ENCODE measurements at regions not wholly inside any gene's neighbourhood (a gene's known extent, or its start where the extent isn't known, plus 50 kb on each side); places are given as distances from the start of the nearest gene placed in this dataset.
"Not testable (repeated sequence)": the region's sequence is repeated elsewhere in the genome, so short reads cannot be mapped to it uniquely, and the experiment has no call there.

GRCh38 chr10:7108141-7108540 lies 302.7 kb downstream of the SFMBT2 start:
- DNase-seq: no peak

GRCh38 chr10:7107285-7107684 lies 303.5 kb downstream of the SFMBT2 start:
- no peak for DNase-seq

DNA sequence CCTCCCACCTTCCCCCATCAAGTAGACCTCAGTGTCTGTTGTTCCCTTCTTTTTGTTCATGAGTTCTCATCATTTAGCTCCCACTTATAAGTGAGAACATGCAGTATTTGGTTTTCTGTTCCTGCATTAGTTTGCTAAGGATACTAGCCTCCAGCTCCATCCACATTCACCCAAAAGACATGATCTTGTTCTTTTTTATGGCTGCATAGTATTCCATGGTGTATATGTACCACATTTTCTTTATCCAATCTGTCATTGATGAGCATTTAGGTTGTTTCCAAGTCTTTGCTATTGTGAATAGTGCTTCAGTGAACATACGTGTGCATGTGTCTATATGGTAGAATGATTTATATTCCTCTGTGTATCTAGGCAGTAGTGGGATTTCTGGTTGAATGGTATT lies 306.5 kb downstream of the SFMBT2 start:
- DNase-seq: not testable (repeated sequence)

DNA sequence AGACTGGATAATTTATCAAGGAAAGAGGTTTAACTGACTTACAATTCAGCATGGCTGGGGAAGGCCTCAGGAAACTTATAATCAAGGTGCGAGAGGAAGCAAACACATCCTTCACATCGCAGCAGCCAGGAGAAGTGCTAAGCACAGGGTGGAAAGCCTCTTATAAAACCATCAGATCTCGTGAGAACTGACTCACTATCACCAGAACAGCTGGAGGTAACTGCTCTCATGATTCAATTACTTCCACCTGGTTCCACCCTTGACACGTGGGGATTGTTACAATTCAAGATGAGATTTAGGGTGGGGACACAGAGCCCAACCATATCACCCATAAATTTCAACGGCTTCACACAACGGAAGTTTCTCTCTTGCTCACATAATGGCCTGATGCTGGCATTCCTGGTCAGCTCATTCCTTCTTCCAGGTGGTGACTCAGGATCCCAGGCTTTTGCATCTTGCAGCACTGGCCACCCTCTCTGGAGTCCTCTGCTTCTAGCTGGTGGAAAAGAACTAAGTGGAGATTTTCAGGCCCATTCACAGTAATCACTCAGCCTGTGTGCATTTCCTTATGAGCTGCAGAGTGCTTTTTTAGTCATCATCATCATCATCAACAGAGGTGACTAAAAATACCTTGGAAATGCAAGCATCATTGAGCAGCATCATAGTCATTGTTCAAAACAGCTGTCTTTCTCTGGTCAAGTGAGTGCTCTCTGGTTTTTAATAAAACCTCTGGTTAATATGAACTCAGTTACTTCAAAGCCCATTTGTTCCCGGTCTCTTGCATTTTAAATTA lies 308.1 kb downstream of the SFMBT2 start:
- no peak for DNase-seq

DNA sequence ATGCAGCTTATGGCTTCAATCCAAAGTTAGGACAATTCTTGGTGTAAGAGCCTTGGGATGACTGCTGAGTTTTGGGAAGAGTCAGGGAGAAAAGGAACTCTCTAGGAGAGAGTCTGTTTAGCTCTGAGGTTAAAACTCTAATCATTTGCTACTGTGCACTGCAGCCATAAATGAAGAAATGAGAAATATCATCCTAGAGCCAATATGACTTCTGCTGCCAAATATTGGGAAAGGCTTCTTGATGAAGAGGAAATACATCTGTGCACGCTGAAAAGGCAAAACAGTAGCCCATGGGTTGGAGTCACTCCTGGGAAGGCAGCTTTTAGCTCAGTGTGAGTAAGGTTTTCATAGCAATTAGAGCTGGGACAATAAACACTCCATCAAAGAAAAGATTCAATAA lies 308.8 kb downstream of the SFMBT2 start:
- no peak for DNase-seq

- DNase-seq: no peak
Observed at GRCh38 chr10:7101451-7101850, 309.4 kb downstream of the SFMBT2 start.

DNA sequence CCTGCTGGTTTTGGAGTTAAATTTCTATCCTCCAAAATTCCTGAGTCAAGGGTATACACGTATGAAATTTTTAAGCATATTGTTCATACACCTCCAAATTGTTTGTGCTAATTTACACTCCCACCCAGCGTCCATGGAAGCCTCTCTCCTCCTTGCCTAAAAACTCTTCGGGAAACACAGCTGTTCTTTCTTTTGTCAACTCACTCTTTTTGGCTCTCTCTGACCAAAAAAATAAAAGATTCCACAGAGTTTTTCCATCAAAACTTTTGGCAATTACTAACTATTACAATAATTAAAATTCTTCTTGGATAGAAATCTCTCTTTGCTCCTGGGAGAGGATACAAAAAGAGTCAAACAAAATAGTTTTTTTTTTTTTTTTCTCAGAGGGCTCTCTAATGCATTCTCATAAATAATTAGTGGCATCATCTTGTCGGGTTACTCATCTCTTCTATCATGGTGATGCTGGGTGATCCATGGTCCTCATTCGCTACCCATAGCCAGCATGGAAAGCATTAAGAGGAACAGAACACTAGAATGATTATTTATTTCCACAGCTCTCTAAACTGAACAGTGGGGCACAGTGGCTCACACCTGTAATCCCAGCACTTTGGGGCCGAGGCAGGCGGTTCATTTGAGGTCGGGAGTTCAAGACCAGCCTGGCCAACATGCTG lies 310.7 kb downstream of the SFMBT2 start:
- DNase-seq: no peak

DNA sequence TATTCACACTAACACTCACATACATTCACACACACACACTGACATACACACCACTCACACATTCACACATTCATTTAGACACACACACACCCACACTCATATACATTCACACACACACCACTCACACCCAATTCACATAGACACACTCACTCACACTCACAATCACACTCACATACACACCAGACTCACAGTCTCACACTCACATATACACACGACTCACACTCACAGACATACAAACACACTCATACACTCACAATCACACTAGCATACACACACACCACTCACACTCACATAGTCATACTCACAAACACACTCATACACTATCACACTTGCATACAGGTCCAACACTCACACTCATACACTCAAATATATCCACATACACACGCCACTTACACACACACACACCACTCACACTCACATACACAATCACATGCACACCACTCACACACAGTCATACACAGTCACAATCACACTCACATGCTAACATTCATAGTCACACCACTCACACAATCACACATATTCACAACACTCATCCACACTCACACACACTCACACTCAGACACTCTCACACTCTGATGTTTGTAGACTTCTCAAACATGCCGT lies 312.6 kb downstream of the SFMBT2 start:
- DNase-seq: no peak

DNA sequence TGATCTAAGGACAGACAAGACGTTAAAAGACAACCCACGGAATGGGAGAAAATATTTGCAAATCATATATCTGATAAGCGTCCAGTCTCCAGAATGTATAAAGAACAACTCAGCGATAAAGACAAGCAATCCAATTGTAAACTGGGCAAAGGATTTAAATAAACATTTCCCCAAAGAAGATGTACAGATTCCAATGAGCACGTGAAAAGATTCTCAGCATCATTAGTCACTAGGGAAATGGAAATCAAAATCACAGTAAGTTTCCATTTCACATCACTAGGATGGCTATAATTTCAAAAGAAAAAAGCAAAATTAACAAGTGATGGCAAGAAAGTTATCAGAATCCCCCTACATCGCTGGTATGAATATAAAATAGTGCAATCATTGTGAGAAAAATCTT lies 316.1 kb downstream of the SFMBT2 start:
- DNase-seq: no peak

DNA sequence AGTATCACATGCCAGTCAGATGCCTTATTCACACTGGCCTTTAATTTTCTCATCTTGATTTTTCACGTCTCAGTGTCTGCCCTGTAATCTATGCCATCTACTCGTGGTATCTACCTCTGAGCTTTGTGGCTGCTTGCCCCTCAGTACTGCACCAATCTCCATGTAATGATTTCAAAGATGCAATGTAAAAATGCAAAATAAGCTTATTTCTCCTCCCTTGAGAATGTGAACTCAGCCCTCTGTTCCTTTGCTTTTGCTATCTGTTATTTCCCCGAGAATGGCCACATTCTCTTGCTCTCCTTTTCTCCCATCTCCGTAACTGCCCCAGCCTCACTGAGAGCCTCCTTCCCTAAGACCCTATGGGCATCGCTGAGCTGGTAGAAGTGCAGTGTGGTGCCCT lies 317.5 kb downstream of the SFMBT2 start:
- no peak for DNase-seq

DNA sequence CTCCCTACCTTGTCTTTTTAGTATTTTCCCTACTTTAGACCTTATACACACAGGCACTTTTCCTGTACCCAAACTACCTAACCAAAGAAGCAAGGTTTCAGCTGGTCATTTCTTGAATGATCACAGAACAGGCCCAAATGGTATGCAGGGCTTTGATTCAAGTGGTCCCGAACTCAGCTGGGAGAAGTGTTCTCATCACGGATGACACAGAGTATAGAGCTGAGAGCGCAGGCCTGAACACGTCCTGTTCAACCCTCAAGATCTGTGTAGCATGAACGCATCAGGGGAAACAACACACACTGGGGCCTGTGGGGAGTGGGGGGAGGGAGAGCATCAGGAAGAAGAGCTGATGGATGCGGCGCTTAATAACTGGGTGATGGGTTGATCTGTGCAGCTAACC lies 318.2 kb downstream of the SFMBT2 start:
- no peak for DNase-seq

- no peak for DNase-seq
Observed at GRCh38 chr10:7090529-7090928, 320.3 kb downstream of the SFMBT2 start.

GRCh38 chr10:7085913-7086589 lies 324.8 kb downstream of the SFMBT2 start:
- DNase-seq: no peak

DNA sequence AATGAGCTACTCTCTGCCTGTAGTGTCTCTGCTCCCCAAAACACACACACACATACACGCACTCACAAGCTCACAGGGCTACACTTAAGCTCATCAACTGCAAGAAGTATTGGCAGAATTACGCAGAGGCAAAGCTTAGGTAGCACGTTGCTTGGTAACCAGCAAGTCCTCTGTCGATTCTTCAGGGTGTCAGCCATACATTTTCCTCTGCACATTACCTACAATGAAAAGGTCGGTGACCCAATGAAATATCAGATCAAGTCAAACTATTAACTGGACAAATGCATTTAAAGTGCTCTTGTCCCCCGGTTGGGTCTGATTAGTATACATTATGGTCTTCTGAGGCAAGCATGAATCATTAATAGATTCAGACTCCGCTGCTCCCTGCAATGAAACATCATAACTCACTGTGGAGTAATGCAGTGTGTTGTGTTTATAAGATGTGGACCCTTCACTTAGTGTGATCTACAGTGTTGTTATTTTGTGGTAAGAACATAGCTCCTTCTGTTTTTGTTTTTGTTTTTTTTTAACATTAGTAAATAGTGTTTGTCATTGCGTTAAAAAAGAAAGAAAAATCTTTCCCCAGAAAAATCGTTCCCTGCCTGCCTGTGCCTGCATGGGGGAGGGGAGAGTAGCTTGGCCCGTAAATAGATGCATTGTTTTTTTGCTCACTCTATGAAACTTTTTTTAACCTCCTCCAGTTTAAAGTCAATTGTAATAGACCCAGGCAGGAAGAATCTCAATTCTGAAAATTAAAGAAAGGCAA lies 325.5 kb downstream of the SFMBT2 start:
- DNase-seq: no peak

- no peak for DNase-seq
Observed at GRCh38 chr10:7084280-7085005, 326.4 kb downstream of the SFMBT2 start.

DNA sequence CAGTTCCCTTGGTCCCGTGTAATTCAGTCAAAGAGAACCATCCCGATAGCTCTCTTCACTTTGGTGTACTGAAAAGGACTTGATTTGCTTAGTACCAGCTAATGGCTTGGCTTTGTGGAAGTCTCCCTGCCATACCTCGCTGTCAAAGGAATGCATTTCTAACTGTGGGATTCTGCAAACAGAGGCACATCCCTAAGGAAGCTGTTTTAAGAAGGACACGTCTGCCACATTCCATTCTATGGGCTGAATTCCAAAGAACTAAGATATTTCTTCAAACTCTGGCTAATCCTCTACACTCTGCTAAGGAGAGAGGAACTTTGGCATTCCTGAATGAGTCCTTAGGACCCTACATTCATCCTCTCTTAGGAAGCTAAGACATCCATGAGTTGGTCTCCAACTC lies 327.9 kb downstream of the SFMBT2 start:
- no peak for DNase-seq

DNA sequence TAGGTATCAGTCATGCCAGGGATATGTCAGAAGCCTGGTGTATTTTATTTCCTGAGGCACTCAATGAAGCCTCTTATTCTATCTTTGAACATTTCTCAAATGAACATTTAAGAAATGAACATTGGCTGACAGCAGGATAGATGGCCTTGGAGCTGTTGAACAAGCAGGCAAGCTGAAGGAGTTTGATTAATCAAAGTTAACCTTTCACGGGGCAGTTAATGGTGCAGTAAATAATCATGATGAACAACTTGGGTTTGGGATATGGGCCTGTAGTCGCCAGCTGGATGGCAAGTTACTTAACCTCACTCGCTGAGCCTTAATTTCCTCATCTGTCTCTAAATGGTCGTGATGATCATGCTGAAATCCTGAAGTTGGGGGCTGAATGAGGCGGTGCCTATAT lies 333.0 kb downstream of the SFMBT2 start:
- DNase-seq: no peak

- no peak for DNase-seq
Observed at GRCh38 chr10:7075851-7076250, 335.0 kb downstream of the SFMBT2 start.

GRCh38 chr10:7075110-7075509 lies 335.7 kb downstream of the SFMBT2 start:
- DNase-seq: no peak

DNA sequence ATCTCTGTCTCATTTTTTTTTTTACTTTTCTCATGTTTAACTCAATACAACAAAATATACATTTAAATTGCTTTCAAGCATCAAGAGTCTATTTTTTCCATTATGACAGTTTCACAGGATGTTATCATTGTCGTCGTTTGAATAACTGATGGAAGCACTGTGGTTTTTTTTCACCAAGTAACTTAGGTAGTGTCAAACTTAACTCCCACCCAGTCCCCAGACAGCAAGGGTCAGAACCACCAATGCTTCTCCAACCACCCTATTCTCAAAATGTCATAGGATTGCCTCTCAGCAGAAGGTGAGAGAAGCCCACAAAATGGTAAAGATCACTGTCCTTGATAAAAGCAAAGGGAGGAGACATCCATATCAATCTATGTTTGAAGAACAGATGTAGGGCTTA lies 339.4 kb downstream of the SFMBT2 start:
- DNase-seq: no peak

DNA sequence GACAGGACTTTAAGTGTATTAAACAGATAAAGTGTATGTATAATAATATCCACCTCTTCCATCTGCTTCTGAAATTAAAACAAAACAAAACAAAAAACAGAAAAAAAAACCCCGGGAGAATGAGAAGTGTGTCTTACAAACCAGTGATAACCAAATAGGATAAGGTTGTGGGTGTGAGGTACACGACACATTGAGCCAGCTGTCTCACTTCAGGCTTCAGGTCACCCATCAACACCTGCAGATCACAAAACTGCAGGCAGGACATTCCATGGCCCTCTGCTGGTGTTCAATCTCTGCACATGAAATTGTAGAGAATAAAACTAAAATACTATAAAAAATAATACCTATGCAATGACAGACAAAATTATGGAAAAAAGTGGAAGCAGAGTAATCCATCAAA lies 339.9 kb downstream of the SFMBT2 start:
- no peak for DNase-seq

GRCh38 chr10:7069706-7070105 lies 341.1 kb downstream of the SFMBT2 start:
- no peak for DNase-seq

Data from 8988T (cell line).